Prostate gland (tissue), 2 donors: ENCODE measurements at regions not wholly inside any gene's neighbourhood (a gene's known extent, or its start where the extent isn't known, plus 50 kb on each side); places are given as distances from the start of the nearest gene placed in this dataset.

ENCODE experiments used
- POLR2A ChIP-seq: fragments of 450-650 bp; IDR thresholded peaks from one replicate; pipeline ENCODE4 v1.6.1; 2016; ENCODE audit warnings: antibody characterized with exemption, mild to moderate bottlenecking
- TF ChIP-seq, protein P1 (sequence below), 4 experiments: fragments of 200-600 bp in 2 of 4; fragments of 450-650 bp in 2 of 4; sonication (generic) in 2 of 4; IDR thresholded peaks; 1 replicate in 3 of 4; 2 replicates in 1 of 4; pipeline ENCODE4 v1.5.1; 2016 to 2019; ENCODE audit warnings: antibody characterized with exemption in 4 of 4, mild to moderate bottlenecking in 2 of 4, moderate library complexity in 2 of 4

DNA sequence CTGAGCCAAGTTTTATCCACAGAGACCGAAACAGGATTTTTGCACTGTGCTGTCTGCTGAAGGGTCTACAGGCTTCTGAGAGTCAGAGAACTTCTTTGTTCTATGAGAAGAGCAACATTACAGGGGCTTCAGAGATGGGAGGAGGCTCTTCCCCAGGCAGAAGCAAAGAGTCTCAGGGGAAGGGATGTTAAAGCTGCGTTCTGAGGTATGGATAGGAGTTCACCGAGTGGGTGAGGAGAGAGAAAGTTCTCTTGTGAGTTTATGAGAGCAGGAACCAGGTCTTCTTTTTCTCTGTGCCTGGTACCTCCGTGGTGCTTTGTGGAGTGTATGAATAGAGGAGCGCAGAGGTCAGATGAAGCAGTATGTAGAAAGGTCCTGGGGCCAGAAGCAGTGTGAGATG is 155.1 kb downstream of the PDGFRA start:
- TF ChIP-seq, protein P1, sequence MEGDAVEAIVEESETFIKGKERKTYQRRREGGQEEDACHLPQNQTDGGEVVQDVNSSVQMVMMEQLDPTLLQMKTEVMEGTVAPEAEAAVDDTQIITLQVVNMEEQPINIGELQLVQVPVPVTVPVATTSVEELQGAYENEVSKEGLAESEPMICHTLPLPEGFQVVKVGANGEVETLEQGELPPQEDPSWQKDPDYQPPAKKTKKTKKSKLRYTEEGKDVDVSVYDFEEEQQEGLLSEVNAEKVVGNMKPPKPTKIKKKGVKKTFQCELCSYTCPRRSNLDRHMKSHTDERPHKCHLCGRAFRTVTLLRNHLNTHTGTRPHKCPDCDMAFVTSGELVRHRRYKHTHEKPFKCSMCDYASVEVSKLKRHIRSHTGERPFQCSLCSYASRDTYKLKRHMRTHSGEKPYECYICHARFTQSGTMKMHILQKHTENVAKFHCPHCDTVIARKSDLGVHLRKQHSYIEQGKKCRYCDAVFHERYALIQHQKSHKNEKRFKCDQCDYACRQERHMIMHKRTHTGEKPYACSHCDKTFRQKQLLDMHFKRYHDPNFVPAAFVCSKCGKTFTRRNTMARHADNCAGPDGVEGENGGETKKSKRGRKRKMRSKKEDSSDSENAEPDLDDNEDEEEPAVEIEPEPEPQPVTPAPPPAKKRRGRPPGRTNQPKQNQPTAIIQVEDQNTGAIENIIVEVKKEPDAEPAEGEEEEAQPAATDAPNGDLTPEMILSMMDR (IDR thresholded peaks at IDR 0.05): no peak
- TF ChIP-seq POLR2A: no peak
